Adrenal gland (tissue), 5 donors: ENCODE measurements at regions not wholly inside any gene's neighbourhood (a gene's known extent, or its start where the extent isn't known, plus 50 kb on each side); places are given as distances from the start of the nearest gene placed in this dataset.
"Not testable (repeated sequence)": the region's sequence is repeated elsewhere in the genome, so short reads cannot be mapped to it uniquely, and the experiment has no call there.

Experiments used
- POLR2A ChIP-seq, 2 donors: fragments of 450-650 bp; IDR thresholded peaks; one replicate each; pipeline ENCODE4 v1.6.1; 2017; ENCODE audit warnings: antibody characterized with exemption in 2 of 2, mild to moderate bottlenecking in 2 of 2, moderate library complexity in 1 of 2
- TF ChIP-seq, protein P1 (sequence below), 6 experiments: fragments of 450-650 bp in 4 of 6; fragments of 200-600 bp in 2 of 6; sonication (generic) in 1 of 6; IDR thresholded peaks; 1 replicate in 5 of 6; 2 replicates in 1 of 6; pipeline versions ENCODE4 v1.5.1 to v1.8.0; 2016 to 2021; ENCODE audit warnings: antibody characterized with exemption in 6 of 6, mild to moderate bottlenecking in 2 of 6, moderate library complexity in 1 of 6
- donor health status: DM: no; HTN: no; CAD: no.

DNA sequence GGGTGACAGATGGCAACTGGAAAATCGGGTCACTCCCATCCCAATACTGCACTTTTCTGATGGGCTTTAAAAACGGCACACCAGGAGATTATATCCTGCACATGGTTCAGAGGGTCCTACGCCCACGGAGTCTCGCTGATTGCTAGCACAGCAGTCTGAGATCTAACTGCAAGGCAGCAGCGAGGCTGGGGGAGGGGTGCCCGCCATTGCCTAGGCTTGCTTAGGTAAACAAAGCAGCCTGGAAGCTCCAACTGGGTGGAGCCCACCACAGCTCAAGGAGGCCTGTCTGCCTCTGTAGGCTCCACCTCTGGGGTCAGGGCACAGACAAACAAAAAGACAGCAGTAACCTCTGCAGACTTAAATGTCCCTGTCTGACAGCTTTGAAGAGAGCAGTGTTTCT is 158.7 kb upstream of the MOCS2 start:
- TF ChIP-seq, protein P1, sequence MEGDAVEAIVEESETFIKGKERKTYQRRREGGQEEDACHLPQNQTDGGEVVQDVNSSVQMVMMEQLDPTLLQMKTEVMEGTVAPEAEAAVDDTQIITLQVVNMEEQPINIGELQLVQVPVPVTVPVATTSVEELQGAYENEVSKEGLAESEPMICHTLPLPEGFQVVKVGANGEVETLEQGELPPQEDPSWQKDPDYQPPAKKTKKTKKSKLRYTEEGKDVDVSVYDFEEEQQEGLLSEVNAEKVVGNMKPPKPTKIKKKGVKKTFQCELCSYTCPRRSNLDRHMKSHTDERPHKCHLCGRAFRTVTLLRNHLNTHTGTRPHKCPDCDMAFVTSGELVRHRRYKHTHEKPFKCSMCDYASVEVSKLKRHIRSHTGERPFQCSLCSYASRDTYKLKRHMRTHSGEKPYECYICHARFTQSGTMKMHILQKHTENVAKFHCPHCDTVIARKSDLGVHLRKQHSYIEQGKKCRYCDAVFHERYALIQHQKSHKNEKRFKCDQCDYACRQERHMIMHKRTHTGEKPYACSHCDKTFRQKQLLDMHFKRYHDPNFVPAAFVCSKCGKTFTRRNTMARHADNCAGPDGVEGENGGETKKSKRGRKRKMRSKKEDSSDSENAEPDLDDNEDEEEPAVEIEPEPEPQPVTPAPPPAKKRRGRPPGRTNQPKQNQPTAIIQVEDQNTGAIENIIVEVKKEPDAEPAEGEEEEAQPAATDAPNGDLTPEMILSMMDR (IDR thresholded peaks at IDR 0.05) = not testable (repeated sequence)
- TF ChIP-seq POLR2A (IDR thresholded peaks at IDR 0.05) = not testable (repeated sequence)
